ENCODE measurements at regions not wholly inside any gene's neighbourhood (a gene's known extent, or its start where the extent isn't known, plus 50 kb on each side); places are given as distances from the start of the nearest gene placed in this dataset.

GRCh38 chr14:76947078-76947837 lies 81.2 kb downstream of the IRF2BPL start:
- TF ChIP-seq POLR2A (IDR thresholded peaks at IDR 0.05) (no peak), CTCF (IDR thresholded peaks at IDR 0.05) (peak in 2 of 3 experiments; percentile 18 to 52), POLR2AphosphoS5 (IDR thresholded peaks at IDR 0.05; ENCODE audit: insufficient read depth in 1 of 2, low read depth in 1 of 2) (peak; percentile 13 to 69)

Measured in vagina (tissue), 2 donors.